ENCODE measurements at regions not wholly inside any gene's neighbourhood (a gene's known extent, or its start where the extent isn't known, plus 50 kb on each side); places are given as distances from the start of the nearest gene placed in this dataset.

DNA sequence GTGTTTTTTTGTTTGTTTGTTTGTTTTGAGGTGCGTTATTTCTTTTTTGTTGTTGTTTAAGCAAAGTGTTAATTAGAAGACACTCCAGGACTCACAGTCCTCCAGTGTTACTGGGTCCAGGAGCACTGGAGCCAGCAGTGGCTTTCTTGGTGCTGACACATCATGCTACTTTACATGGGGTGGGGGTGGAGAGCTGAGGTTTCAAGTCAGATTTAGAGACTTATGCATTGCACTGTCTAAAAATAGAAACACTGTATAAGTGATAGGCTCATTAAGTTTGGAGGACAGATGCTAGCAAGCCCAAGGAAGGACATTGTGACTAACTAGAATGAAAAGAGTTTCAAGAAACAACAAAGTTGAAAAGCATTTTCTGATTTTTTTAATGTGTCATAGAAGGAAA lies 2209.2 kb downstream of the MAT2B start (continued):
- no peak for TF ChIP-seq SMARCA5 (IDR thresholded peaks at IDR 0.05)
- TF ChIP-seq, protein P1, sequence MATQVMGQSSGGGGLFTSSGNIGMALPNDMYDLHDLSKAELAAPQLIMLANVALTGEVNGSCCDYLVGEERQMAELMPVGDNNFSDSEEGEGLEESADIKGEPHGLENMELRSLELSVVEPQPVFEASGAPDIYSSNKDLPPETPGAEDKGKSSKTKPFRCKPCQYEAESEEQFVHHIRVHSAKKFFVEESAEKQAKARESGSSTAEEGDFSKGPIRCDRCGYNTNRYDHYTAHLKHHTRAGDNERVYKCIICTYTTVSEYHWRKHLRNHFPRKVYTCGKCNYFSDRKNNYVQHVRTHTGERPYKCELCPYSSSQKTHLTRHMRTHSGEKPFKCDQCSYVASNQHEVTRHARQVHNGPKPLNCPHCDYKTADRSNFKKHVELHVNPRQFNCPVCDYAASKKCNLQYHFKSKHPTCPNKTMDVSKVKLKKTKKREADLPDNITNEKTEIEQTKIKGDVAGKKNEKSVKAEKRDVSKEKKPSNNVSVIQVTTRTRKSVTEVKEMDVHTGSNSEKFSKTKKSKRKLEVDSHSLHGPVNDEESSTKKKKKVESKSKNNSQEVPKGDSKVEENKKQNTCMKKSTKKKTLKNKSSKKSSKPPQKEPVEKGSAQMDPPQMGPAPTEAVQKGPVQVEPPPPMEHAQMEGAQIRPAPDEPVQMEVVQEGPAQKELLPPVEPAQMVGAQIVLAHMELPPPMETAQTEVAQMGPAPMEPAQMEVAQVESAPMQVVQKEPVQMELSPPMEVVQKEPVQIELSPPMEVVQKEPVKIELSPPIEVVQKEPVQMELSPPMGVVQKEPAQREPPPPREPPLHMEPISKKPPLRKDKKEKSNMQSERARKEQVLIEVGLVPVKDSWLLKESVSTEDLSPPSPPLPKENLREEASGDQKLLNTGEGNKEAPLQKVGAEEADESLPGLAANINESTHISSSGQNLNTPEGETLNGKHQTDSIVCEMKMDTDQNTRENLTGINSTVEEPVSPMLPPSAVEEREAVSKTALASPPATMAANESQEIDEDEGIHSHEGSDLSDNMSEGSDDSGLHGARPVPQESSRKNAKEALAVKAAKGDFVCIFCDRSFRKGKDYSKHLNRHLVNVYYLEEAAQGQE (IDR thresholded peaks at IDR 0.05; ENCODE audit: low read depth, low read length) = no peak

DNA sequence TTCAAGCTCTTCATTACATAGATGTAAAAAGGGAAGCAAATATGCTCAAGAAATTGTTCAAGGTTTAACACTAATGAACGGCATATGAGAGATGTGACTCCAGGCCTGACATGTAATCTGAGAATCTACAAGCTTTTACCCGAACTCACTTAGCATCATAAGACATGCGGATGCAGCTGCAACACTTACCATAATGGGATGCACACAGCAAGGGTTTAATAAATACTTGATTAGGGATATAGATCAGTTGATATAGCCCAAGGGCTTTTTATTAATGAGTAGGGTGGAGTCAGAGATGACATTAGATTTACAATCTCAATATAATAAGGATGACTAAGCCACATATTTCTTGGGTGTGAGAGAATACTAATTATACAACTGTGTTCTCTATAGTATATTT lies 2215.5 kb downstream of the MAT2B start:
- no peak for FAIRE-seq
- Histone ChIP-seq H2AFZ (ENCODE audit: control insufficient read depth, low read depth, low read length) (no peak overlapping the region), H3K4me3 (no peak overlapping the region), H3K4me1 (ENCODE audit: control insufficient read depth, insufficient read depth, low read length) (no peaks in the 10 kb centered on the region), H3K79me2 (ENCODE audit: control insufficient read depth, insufficient read depth, low read length) (no peaks in the 10 kb centered on the region), H3K4me2 (ENCODE audit: control insufficient read depth, insufficient read depth) (no peak overlapping the region), H3K9ac (ENCODE audit: control insufficient read depth, insufficient read depth, low read length) (no peak overlapping the region), H3K27ac (ENCODE audit: control insufficient read depth, insufficient read depth) (no peak overlapping the region), H3K36me3 (ENCODE audit: control insufficient read depth in 2 of 2, insufficient read depth in 2 of 2, low read length in 1 of 2) (no peaks in the 10 kb centered on the region), H3K9me3 (replicated peaks; ENCODE audit: control insufficient read depth, insufficient read depth, low read length) (no peaks in the 10 kb centered on the region), H4K20me1 (ENCODE audit: control insufficient read depth, insufficient read depth) (no peaks in the 10 kb centered on the region), H3K27me3 (replicated peaks in 1 of 2; ENCODE audit: control insufficient read depth in 2 of 2, insufficient read depth in 2 of 2, low read length in 1 of 2) (no peaks in the 10 kb centered on the region)
- in situ Hi-C loops (cut with MboI) = no loop called here
- RAD21 ChIA-PET (ENCODE audit: unreplicated experiment) = no interaction called here
- TF ChIP-seq, protein P2, sequence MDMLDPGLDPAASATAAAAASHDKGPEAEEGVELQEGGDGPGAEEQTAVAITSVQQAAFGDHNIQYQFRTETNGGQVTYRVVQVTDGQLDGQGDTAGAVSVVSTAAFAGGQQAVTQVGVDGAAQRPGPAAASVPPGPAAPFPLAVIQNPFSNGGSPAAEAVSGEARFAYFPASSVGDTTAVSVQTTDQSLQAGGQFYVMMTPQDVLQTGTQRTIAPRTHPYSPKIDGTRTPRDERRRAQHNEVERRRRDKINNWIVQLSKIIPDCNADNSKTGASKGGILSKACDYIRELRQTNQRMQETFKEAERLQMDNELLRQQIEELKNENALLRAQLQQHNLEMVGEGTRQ (IDR thresholded peaks at IDR 0.05; ENCODE audit: borderline replicate concordance, low read depth, low read length) = no peak
- BruUV-seq (replicated peaks) = no TSS peak
- intact Hi-C loops (cut with micrococcal nuclease; ENCODE audit: unreplicated experiment) = no loop called here
- SMC1A ChIA-PET (ENCODE audit: uncharacterized antibody, unreplicated experiment) = interaction anchor here (1.8 kb wide), 1 partner anchor 12 kb away, joined by 3 read pairs; no protein-coding TSS in a partner anchor
- no peak for DNase-seq (ENCODE audit: low read depth, low spot score)
- WGBS (ENCODE audit: insufficient coverage, insufficient replicate concordance, low lambda C conversion rate, missing lambda C conversion rate) = 31% methylated on average over 3 of the region's 3 CpGs
- CTCF ChIA-PET = interaction anchor here (0.6 kb wide), 1 partner anchor 14 kb away, joined by 3 read pairs; no protein-coding TSS in a partner anchor
- POLR2A ChIA-PET = no interaction called here
- no peak for ATAC-seq

Measured in GM12878 (cell line).